H1 (cell line): ENCODE measurements at regions not wholly inside any gene's neighbourhood (a gene's known extent, or its start where the extent isn't known, plus 50 kb on each side); places are given as distances from the start of the nearest gene placed in this dataset.

Experiments
- E2F6 ChIP-seq: IDR thresholded peaks from 2 replicates; pipeline ENCODE4 v1.6.1; 2012; ENCODE audit warnings: inconsistent platforms
- HDAC6 ChIP-seq: IDR thresholded peaks from one replicate; pipeline ENCODE4 v1.7.1; 2012; ENCODE audit warnings: low read depth, mild to moderate bottlenecking, inconsistent platforms, low read length, moderate library complexity
- JUN ChIP-seq: IDR thresholded peaks from 2 replicates; pipeline ENCODE4 v1.6.1; 2011; ENCODE audit warnings: low read depth, mild to moderate bottlenecking, improper control_type of control experiment, low read length
- KDM4A ChIP-seq: IDR thresholded peaks from one replicate; pipeline ENCODE4 v1.7.1; 2012; ENCODE audit warnings: low read depth, mild to moderate bottlenecking, moderate library complexity, low read length, inconsistent platforms; ENCODE audit not compliant: severe bottlenecking
- MAFK ChIP-seq: IDR thresholded peaks from 2 replicates; pipeline ENCODE4 v1.6.1; 2012; ENCODE audit warnings: low read depth, mild to moderate bottlenecking, improper control_type of control experiment, low read length
- NRF1 ChIP-seq: IDR thresholded peaks from 2 replicates; pipeline ENCODE4 v1.6.1; 2011; ENCODE audit warnings: mild to moderate bottlenecking, low read depth, low read length, improper control_type of control experiment
- RNF2 ChIP-seq: fragments of 200-900, 300-1000 bp; sonication (generic); IDR thresholded peaks from 2 replicates; pipeline ENCODE4 v1.7.1; 2016; ENCODE audit warnings: borderline replicate concordance, low read depth, mild to moderate bottlenecking, antibody characterized with exemption, low read length; ENCODE audit not compliant: poor library complexity, severe bottlenecking; ENCODE audit errors: missing control alignments
- SP1 ChIP-seq: IDR thresholded peaks from 2 replicates; pipeline ENCODE4 v1.6.1; 2011; ENCODE audit warnings: low read depth, low read length
- SP2 ChIP-seq: IDR thresholded peaks from 2 replicates; pipeline ENCODE4 v1.6.1; 2012; ENCODE audit warnings: mild to moderate bottlenecking, low read length, inconsistent platforms
- TEAD4 ChIP-seq: IDR thresholded peaks from 2 replicates; pipeline ENCODE4 v1.6.1; 2012; ENCODE audit warnings: low read depth, low read length, inconsistent platforms, mixed read lengths
- YY1 ChIP-seq: IDR thresholded peaks from 2 replicates; pipeline ENCODE4 v1.6.1; 2011; ENCODE audit warnings: low read depth, mild to moderate bottlenecking, low read length

- no peak for TF ChIP-seq RNF2
- TF ChIP-seq SP2: no peak
- no peak for TF ChIP-seq JUN
- no peak for TF ChIP-seq YY1
- TF ChIP-seq TEAD4: no peak
- TF ChIP-seq NRF1: no peak
- TF ChIP-seq E2F6: no peak
- TF ChIP-seq HDAC6: no peak
- TF ChIP-seq KDM4A: no peak
- no peak for TF ChIP-seq SP1
- TF ChIP-seq MAFK: no peak
These were observed 112.5 kb upstream of the RUNX3 start (continued) for GRCh38 chr1:25042331-25043227.
